ENCODE measurements at regions not wholly inside any gene's neighbourhood (a gene's known extent, or its start where the extent isn't known, plus 50 kb on each side); places are given as distances from the start of the nearest gene placed in this dataset.
A peak's percentile ranks its signal among the peaks of the same experiment; 100 is the strongest.

- Histone ChIP-seq H2BK5ac (ENCODE audit: low read depth, low read length) (no peak overlapping the region), H2BK12ac (ENCODE audit: low read depth, low read length) (0 out of 2 replicates have a peak overlapping the region, but pooled peaks have one; percentile 39), H3K23ac (ENCODE audit: insufficient read length) (no peak overlapping the region), H2AK5ac (ENCODE audit: low read depth, low read length) (no peak overlapping the region), H3K9ac (replicated peaks in 1 of 4; ENCODE audit: extremely low read depth in 1 of 4, low read depth in 3 of 4, low read length in 3 of 4) (no peak overlapping the region), H3K56ac (replicated peaks; ENCODE audit: insufficient read length, low read depth, low read length) (no peak overlapping the region), H3K4me3 (ENCODE audit: extremely low read depth in 1 of 4, insufficient read depth in 2 of 4, low read depth in 3 of 4, low read length in 4 of 4) (no peak overlapping the region), H2AFZ (ENCODE audit: low read length) (peak overlapping the region; percentile 97), H4K8ac (ENCODE audit: extremely low read depth, insufficient read depth, low read length) (no peak overlapping the region), H3K79me1 (ENCODE audit: low read depth, low read length) (no peaks in the 10 kb centered on the region), H3K4ac (replicated peaks; ENCODE audit: insufficient read length, low read depth, low read length) (no peak overlapping the region), H3K4me2 (ENCODE audit: insufficient read depth in 1 of 2, low read depth in 2 of 2, low read length in 2 of 2) (no peak overlapping the region), H3K36me3 (ENCODE audit: control insufficient read depth in 2 of 4, insufficient read depth in 4 of 4, low read length in 3 of 4) (no peaks in the 10 kb centered on the region), H2BK120ac (replicated peaks; ENCODE audit: low read depth, low read length) (no peak overlapping the region), H3K27me3 (replicated peaks in 1 of 4; ENCODE audit: control insufficient read depth in 3 of 4, extremely low read depth in 1 of 4, insufficient read depth in 3 of 4, low read length in 3 of 4) (no peaks in the 10 kb centered on the region), H3K27ac (ENCODE audit: low read depth, low read length) (no peak overlapping the region), H2BK20ac (ENCODE audit: low read length) (no peak overlapping the region), H4K20me1 (replicated peaks in 1 of 2; ENCODE audit: control insufficient read depth in 1 of 2, insufficient read depth in 2 of 2, low read length in 2 of 2) (no peaks in the 10 kb centered on the region), H3K9me3 (ENCODE audit: insufficient read depth in 2 of 2, low read depth in 1 of 2, low read length in 1 of 2) (no peaks in the 10 kb centered on the region), H4K91ac (replicated peaks; ENCODE audit: insufficient read length, low read length) (no peak overlapping the region), H3K79me2 (ENCODE audit: control insufficient read depth in 1 of 2, insufficient read depth in 2 of 2, low read length in 2 of 2) (no peaks in the 10 kb centered on the region), H3K18ac (ENCODE audit: extremely low read depth, low read length) (no peak overlapping the region), H3K4me1 (replicated peaks in 1 of 4; ENCODE audit: control insufficient read depth in 3 of 4, insufficient read depth in 4 of 4, low read length in 3 of 4) (0 out of 7 replicates have a peak, but pooled peaks cover 0 to 2% (median 0%) of the 10 kb centered on the region in 4 experiments), H2BK15ac (ENCODE audit: low read length) (no peak overlapping the region), H3K14ac (ENCODE audit: insufficient read length) (no peak overlapping the region), H4K5ac (ENCODE audit: insufficient read length, low read depth, low read length) (no peak overlapping the region), H3K23me2 (ENCODE audit: low read depth, low read length) (no peaks in the 10 kb centered on the region)
- no peak for FAIRE-seq
- CTCF ChIA-PET (ENCODE audit: partially characterized antibody): interaction anchor here (1.0 to 1.5 kb wide), 3 partner anchors 9 to 37 kb away, joined by 3 to 8 read pairs (median 3); no protein-coding TSS in a partner anchor
- peak; percentile 18 to 35; a peak in 1 of 4 replicates for TF ChIP-seq RAD21 (IDR thresholded peaks at IDR 0.05 in 1 of 2, conservative IDR thresholded peaks at IDR 0.05 in 1 of 2; ENCODE audit: low read depth in 2 of 2, low read length in 2 of 2)
- TF ChIP-seq GTF2F1 (IDR thresholded peaks at IDR 0.05; ENCODE audit: borderline replicate concordance, low read depth, low read length): no peak
- peak in 1 of 3 experiments; percentile 3; a peak in 1 of 4 replicates for TF ChIP-seq CTCF (IDR thresholded peaks at IDR 0.05; ENCODE audit: control extremely low read depth in 1 of 3, insufficient read depth in 1 of 3, low read depth in 1 of 3, low read length in 3 of 3)
- no peak for DNase-seq (ENCODE audit: low read depth in 1 of 2, low spot score in 2 of 2)
- POLR2A ChIA-PET (ENCODE audit: partially characterized antibody): no interaction called here
- 56% methylated on average over 1 of the region's 1 CpG; no CpG with 5 or more reads in 1 of the 2 experiments for WGBS, 2 experiments (ENCODE audit: extremely low coverage in 1 of 2, insufficient coverage in 1 of 2, insufficient read length in 1 of 2, insufficient replicate concordance in 2 of 2, low coverage in 1 of 2, low lambda C conversion rate in 2 of 2, missing lambda C conversion rate in 1 of 2)
Measured at GRCh38 chr5:30438785-30439184, 754.7 kb upstream of the CDH6 start.

All from H1 (cell line).